ENCODE measurements at regions not wholly inside any gene's neighbourhood (a gene's known extent, or its start where the extent isn't known, plus 50 kb on each side); places are given as distances from the start of the nearest gene placed in this dataset.

DNA sequence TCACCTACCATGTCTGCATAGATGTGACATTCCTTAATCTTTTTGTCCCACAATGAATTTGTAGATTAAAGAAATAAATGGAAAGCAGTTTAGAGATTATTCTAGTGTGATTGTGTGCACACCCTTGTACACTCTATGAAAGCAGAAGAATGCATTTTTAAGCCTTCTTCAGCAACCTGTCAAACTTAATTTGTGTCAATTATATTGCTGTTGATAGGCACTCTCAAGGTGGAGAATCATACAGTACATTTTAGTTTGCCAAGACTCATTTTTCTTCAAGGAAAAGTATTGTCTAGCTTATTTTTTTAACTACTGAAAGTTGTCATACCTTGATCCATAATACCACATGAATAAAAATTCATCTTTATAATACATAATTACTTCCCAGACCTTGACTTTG lies 1898.9 kb downstream of the OLFM4 start:
- H3K27me3 Mint-ChIP-seq = no peaks in the 10 kb centered on the region
- peaks cover 4% of the 10 kb centered on the region for H3K9me3 Mint-ChIP-seq
- H3K36me3 Mint-ChIP-seq = no peaks in the 10 kb centered on the region
- H3K4me3 Mint-ChIP-seq = no peak overlapping the region
- no peak overlapping the region for H3K27ac Mint-ChIP-seq
- no peak for ATAC-seq
- H3K4me1 Mint-ChIP-seq = no peaks in the 10 kb centered on the region

DNA sequence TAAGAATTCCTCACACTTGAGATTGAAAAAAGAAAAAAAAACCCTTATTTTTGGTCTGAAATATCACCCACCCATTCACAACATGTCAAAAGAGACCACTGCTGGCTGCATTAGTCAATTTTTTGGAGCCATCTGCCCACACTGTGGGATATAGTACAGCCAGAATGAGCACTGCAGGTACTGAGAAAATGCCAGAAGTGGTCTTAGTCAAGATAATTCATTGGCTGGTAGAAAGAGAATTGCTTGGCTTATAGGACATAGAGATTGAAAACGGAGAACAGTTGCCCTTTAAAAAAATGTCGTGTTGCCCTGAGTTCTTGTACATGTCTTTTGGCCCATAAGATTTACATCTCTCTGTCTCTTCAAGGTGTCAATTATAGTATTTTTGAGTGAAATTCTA lies 1899.5 kb downstream of the OLFM4 start:
- Mint-ChIP-seq H3K27ac (no peak overlapping the region), H3K9me3 (no peaks in the 10 kb centered on the region), H3K4me1 (no peaks in the 10 kb centered on the region), H3K27me3 (no peaks in the 10 kb centered on the region), H3K4me3 (no peak overlapping the region), H3K36me3 (no peaks in the 10 kb centered on the region)
- no peak for ATAC-seq

DNA sequence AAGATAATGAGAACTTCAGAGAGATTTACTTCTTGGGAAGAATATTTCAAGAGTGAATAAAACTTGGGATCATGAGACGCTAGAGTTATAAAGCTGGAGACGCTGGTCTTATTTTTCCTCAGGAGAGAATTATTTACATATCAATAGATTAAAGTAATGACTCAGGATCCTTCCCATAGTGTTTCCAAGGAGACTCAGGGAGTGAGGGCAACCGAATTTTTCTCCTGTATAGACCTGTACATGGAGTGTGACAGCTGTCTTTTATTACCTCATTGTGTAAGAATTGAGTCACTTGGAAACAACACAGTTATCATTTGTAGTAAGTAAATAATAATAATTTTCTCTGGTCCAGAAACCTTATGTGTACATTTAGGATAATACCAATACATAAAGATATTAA lies 1905.5 kb downstream of the OLFM4 start:
- no peak overlapping the region for H3K27ac Mint-ChIP-seq
- H3K36me3 Mint-ChIP-seq = no peaks in the 10 kb centered on the region
- peaks cover 2% of the 10 kb centered on the region for H3K9me3 Mint-ChIP-seq
- no peaks in the 10 kb centered on the region for H3K4me1 Mint-ChIP-seq
- ATAC-seq = no peak
- no peaks in the 10 kb centered on the region for H3K27me3 Mint-ChIP-seq
- H3K4me3 Mint-ChIP-seq = no peak overlapping the region

DNA sequence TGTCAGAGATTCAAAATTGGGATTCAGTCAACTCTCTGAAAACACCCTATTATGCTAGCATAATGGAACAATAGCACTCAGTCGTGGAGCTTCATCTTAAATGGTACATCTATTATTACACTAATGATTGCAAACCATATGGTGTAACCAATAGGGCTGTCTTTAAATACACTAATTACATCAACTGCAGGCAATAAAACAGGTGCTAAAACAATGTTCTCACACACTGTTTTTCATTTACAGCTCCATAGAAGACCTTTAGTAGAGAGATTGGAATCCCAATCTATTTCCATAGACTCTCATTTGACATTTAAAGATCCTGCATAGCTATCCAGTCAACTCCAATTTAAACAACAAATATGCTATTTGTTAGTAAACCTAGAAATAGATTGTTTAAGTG lies 1917.4 kb downstream of the OLFM4 start:
- no peak overlapping the region for H3K27ac Mint-ChIP-seq
- no peak for ATAC-seq

GRCh38 chr13:54949735-54950134 lies 1921.1 kb downstream of the OLFM4 start:
- no peak overlapping the region for H3K4me3 Mint-ChIP-seq
- ATAC-seq = no peak
- no peaks in the 10 kb centered on the region for H3K36me3 Mint-ChIP-seq
- no peaks in the 10 kb centered on the region for H3K27me3 Mint-ChIP-seq
- H3K4me1 Mint-ChIP-seq = no peaks in the 10 kb centered on the region
- H3K9me3 Mint-ChIP-seq = peaks cover 10% of the 10 kb centered on the region
- no peak overlapping the region for H3K27ac Mint-ChIP-seq

More for the DNA sequence above, 1917.4 kb downstream of the OLFM4 start:
- Mint-ChIP-seq H3K27me3 (no peaks in the 10 kb centered on the region), H3K4me3 (no peak overlapping the region), H3K9me3 (peaks cover 13% of the 10 kb centered on the region), H3K36me3 (no peaks in the 10 kb centered on the region), H3K4me1 (no peaks in the 10 kb centered on the region)

- H3K27ac Mint-ChIP-seq = no peak overlapping the region
- H3K4me3 Mint-ChIP-seq = no peak overlapping the region
- H3K9me3 Mint-ChIP-seq = peaks cover 9% of the 10 kb centered on the region
- H3K36me3 Mint-ChIP-seq = no peaks in the 10 kb centered on the region
- H3K4me1 Mint-ChIP-seq = no peaks in the 10 kb centered on the region
- no peak for ATAC-seq
- H3K27me3 Mint-ChIP-seq = no peaks in the 10 kb centered on the region
These were observed 1921.9 kb downstream of the OLFM4 start for GRCh38 chr13:54950546-54950945.

DNA sequence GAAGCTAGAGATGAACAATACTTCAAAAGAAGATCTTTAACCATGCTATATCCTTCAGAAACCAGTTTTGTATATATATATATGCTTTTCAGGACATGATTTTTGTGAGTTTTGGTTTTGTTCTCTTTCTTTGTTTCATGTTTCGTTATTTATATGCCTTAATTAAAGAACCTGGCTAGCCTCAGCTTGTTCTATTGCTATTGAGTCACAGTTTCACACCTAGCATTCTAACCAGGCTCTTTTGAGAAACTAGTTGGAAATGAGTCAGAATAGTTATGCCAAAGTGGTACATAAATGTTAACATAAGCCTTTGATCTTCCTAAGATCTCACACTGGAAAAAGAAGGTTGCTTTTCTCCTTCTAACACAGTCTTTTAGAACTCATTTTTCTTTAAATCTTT lies 1925.2 kb downstream of the OLFM4 start:
- no peaks in the 10 kb centered on the region for H3K36me3 Mint-ChIP-seq
- H3K27ac Mint-ChIP-seq = no peak overlapping the region
- H3K4me3 Mint-ChIP-seq = no peak overlapping the region
- no peaks in the 10 kb centered on the region for H3K4me1 Mint-ChIP-seq
- no peaks in the 10 kb centered on the region for H3K27me3 Mint-ChIP-seq
- ATAC-seq = no peak
- peaks cover 4% of the 10 kb centered on the region for H3K9me3 Mint-ChIP-seq

GRCh38 chr13:54958781-54959180 lies 1930.2 kb downstream of the OLFM4 start:
- Mint-ChIP-seq H3K4me3 (no peak overlapping the region), H3K27me3 (no peaks in the 10 kb centered on the region), H3K27ac (no peak overlapping the region), H3K36me3 (no peaks in the 10 kb centered on the region), H3K4me1 (no peaks in the 10 kb centered on the region), H3K9me3 (peaks cover 9% of the 10 kb centered on the region)
- no peak for ATAC-seq

GRCh38 chr13:54965881-54966280 lies 1937.3 kb downstream of the OLFM4 start:
- no peak overlapping the region for H3K4me3 Mint-ChIP-seq
- no peak overlapping the region for H3K27ac Mint-ChIP-seq
- H3K9me3 Mint-ChIP-seq = peaks cover 14% of the 10 kb centered on the region
- H3K36me3 Mint-ChIP-seq = no peaks in the 10 kb centered on the region
- H3K4me1 Mint-ChIP-seq = no peaks in the 10 kb centered on the region
- H3K27me3 Mint-ChIP-seq = no peaks in the 10 kb centered on the region
- no peak for ATAC-seq

DNA sequence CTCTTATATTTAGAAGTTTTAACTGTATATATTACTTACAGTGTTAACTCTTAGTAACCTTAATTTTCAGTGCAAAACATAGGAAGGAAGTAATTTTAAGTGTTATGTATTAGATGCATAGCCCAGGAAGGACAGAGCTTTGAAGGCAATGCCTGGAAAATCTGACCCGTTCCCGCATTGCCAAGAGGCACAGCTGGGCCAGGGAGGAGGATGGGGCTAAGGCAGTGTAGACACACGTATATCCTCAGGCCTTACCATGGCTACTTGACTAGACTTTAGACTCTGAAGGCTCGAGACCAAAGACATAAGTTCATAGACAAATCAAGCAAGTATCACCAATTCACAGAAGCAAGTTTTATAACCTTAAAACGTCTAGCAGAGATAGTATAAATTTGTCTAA lies 1944.2 kb downstream of the OLFM4 start:
- no peak overlapping the region for H3K4me3 Mint-ChIP-seq
- H3K27me3 Mint-ChIP-seq = no peaks in the 10 kb centered on the region
- no peak overlapping the region for H3K27ac Mint-ChIP-seq
- no peaks in the 10 kb centered on the region for H3K4me1 Mint-ChIP-seq
- no peaks in the 10 kb centered on the region for H3K36me3 Mint-ChIP-seq
- no peak for ATAC-seq
- H3K9me3 Mint-ChIP-seq = peaks cover 5% of the 10 kb centered on the region

DNA sequence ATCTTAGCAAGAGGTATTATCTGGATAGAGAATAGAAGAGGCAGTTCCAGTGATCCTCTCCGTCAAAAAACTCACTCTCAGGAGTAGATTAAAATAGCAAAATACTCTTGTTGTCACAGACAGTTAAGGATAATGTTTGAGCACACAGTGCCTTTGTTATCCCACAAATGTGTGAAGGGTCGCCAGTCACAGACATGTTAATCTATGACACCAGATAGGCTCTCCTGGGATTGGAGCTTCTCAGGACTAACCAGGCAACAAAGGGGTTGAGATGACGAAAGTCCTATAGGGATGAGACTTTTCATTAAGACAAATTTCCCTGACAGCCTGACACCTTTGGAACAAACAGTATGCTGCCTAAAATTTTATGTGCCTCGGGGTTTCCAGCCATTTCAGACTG lies 1947.1 kb downstream of the OLFM4 start:
- no peaks in the 10 kb centered on the region for H3K4me1 Mint-ChIP-seq
- no peaks in the 10 kb centered on the region for H3K9me3 Mint-ChIP-seq
- ATAC-seq = no peak
- H3K27me3 Mint-ChIP-seq = no peaks in the 10 kb centered on the region
- H3K36me3 Mint-ChIP-seq = no peaks in the 10 kb centered on the region
- H3K27ac Mint-ChIP-seq = no peak overlapping the region
- H3K4me3 Mint-ChIP-seq = no peak overlapping the region

- no peak overlapping the region for H3K4me3 Mint-ChIP-seq
- no peak overlapping the region for H3K27ac Mint-ChIP-seq
- no peak for ATAC-seq
- no peaks in the 10 kb centered on the region for H3K36me3 Mint-ChIP-seq
- H3K9me3 Mint-ChIP-seq = peaks cover 7% of the 10 kb centered on the region
- no peaks in the 10 kb centered on the region for H3K4me1 Mint-ChIP-seq
- H3K27me3 Mint-ChIP-seq = no peaks in the 10 kb centered on the region
These were observed 1952.0 kb downstream of the OLFM4 start for GRCh38 chr13:54980651-54981050.

DNA sequence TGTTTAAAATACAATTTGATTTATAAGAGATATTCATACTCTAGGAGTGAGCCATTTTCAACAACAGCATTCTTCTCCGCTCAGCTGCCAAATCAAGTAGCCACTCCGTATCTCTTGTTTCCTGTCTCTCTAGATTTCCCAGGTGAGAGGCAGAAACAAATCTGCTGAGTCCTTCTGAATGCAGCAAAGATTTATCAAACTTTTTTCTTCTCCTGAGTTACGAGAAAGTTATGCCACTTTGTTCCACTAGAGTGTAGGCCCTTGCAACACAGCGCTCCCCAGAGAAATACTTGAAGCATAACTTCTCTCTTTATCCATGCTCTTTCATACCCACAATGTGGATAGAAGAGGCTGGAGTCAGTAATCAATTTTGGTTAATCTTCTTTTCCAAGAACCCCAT lies 1960.8 kb downstream of the OLFM4 start:
- H3K9me3 Mint-ChIP-seq = peaks cover 8% of the 10 kb centered on the region
- H3K4me1 Mint-ChIP-seq = no peaks in the 10 kb centered on the region
- H3K27me3 Mint-ChIP-seq = no peaks in the 10 kb centered on the region
- no peak overlapping the region for H3K4me3 Mint-ChIP-seq
- no peaks in the 10 kb centered on the region for H3K36me3 Mint-ChIP-seq
- no peak overlapping the region for H3K27ac Mint-ChIP-seq
- ATAC-seq = no peak

DNA sequence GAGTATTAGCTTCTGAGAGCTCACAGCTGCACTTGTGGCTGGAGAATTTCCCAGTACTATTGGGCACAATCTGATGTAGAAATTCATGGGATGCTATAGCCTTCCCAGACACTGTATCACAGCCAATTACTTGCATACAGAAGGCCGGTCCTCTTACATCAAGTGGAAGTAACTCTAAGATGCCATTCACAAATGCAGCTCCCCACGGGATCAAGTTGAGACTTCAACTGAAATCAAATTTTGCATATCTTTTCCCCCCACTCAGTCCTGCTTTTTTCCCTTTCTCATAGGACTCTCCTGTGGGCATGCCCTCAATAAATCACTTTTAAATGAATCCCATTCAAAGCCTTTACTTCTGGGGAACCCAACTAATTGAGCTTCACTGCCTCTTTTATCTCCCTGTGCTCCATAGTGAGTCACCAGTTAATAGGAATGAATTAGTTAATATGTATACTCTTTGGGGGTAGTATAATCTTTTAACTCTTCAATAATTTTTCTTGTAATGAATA lies 1970.8 kb downstream of the OLFM4 start:
- Mint-ChIP-seq H3K9me3 (peaks cover 3% of the 10 kb centered on the region), H3K4me1 (no peaks in the 10 kb centered on the region)

DNA sequence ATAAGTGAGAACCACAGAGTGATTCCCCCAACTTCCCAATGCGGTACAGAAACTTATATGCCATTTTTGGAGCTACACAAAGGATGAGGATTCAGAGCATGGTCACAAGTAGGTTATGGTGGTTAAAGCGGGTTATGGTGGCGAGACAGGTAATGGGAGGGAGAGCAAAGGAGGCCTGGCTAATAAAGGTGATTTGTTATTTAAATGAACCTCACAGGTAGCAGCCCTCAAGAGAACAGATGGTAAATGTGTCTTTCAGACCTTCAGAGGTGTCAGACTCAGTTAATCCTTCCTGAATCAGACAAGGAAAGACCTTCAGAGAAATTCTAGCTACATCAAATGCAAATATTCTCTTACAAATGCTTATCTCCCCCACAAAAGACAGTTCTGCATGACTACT lies 1971.4 kb downstream of the OLFM4 start:
- H3K4me3 Mint-ChIP-seq = no peak overlapping the region
- no peak overlapping the region for H3K27ac Mint-ChIP-seq
- H3K36me3 Mint-ChIP-seq = no peaks in the 10 kb centered on the region
- no peaks in the 10 kb centered on the region for H3K4me1 Mint-ChIP-seq
- no peaks in the 10 kb centered on the region for H3K27me3 Mint-ChIP-seq
- ATAC-seq = no peak
- peaks cover 3% of the 10 kb centered on the region for H3K9me3 Mint-ChIP-seq

More for the DNA sequence above, 1970.8 kb downstream of the OLFM4 start:
- no peak overlapping the region for H3K27ac Mint-ChIP-seq
- no peaks in the 10 kb centered on the region for H3K27me3 Mint-ChIP-seq
- no peak overlapping the region for H3K4me3 Mint-ChIP-seq
- ATAC-seq = no peak
- H3K36me3 Mint-ChIP-seq = no peaks in the 10 kb centered on the region

DNA sequence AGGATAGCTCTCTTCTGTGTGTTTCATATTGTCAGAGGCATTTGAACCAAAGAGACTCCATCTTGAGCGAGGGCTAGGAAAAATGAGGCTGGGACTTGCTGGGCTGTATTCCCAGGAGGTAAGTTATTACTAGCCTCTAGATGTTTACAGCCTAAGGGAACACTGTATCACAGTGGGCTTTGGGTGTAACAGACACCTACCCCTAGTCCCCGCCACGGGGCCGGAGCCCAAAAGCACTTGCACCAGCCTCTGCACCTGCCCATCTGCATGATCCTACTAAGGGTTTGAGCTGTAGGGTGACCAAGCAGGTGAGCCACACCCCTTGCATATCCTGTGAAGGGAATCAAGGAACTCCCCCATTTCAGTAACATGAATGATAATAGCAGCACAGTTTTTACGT lies 1972.2 kb downstream of the OLFM4 start:
- ATAC-seq = no peak
- peaks cover 4% of the 10 kb centered on the region for H3K9me3 Mint-ChIP-seq
- H3K27me3 Mint-ChIP-seq = no peaks in the 10 kb centered on the region
- no peaks in the 10 kb centered on the region for H3K36me3 Mint-ChIP-seq
- no peak overlapping the region for H3K4me3 Mint-ChIP-seq
- no peaks in the 10 kb centered on the region for H3K4me1 Mint-ChIP-seq
- no peak overlapping the region for H3K27ac Mint-ChIP-seq

GRCh38 chr13:55001881-55002280 lies 1973.3 kb downstream of the OLFM4 start:
- Mint-ChIP-seq H3K4me1 (no peaks in the 10 kb centered on the region), H3K27me3 (no peaks in the 10 kb centered on the region), H3K9me3 (peaks cover 8% of the 10 kb centered on the region)

More at GRCh38 chr13:55001881-55002280, 1973.3 kb downstream of the OLFM4 start:
- no peak for ATAC-seq
- Mint-ChIP-seq H3K27ac (no peak overlapping the region), H3K4me3 (no peak overlapping the region), H3K36me3 (no peaks in the 10 kb centered on the region)
